Endothelial cell of umbilical vein (primary cell): ENCODE measurements at regions not wholly inside any gene's neighbourhood (a gene's known extent, or its start where the extent isn't known, plus 50 kb on each side); places are given as distances from the start of the nearest gene placed in this dataset.

Experiments
- BruUV-seq: library from RNA; stranded (reverse); fragments of 400-500 nt; replicated peaks from 2 replicates; lab custom pipeline; 2021; lab: Mats Ljungman, UMichigan
- CTCF ChIA-PET: fragments of 300-600, 350-600 bp; sonication (Branson Sonifier 250); formaldehyde crosslinking; loops from one replicate; lab custom pipeline; 2021; ENCODE audit warnings: antibody characterized with exemption, inconsistent platforms; lab: Charles Lee
- POLR2A ChIA-PET: fragments of 300-600, 350-600 bp; sonication (Branson Sonifier 250); formaldehyde crosslinking; loops from one replicate; lab custom pipeline; 2021; ENCODE audit warnings: antibody characterized with exemption, inconsistent platforms; lab: Charles Lee
- DNase-seq: peaks from one replicate; pipeline ENCODE4 v3.0.0-alpha.2; 2011; ENCODE audit warnings: low read depth, low spot score
- FAIRE-seq: peaks from 2 replicates; lab custom pipeline; 2011; peaks lifted over from hg19 to GRCh38; lab: Jason Lieb, UNC
- H2AFZ ChIP-seq: 2 replicates; pipeline ENCODE4 v1.6.0; 2012; ENCODE audit warnings: low read depth, low read length, control low read depth, inconsistent platforms
- H3K27ac ChIP-seq: 2 replicates; pipeline ENCODE4 v1.5.1; 2011; ENCODE audit warnings: low read depth, mild to moderate bottlenecking, control low read depth, low read length, moderate library complexity; ENCODE audit not compliant: insufficient read depth
- H3K27me3 ChIP-seq, 2 experiments: 2 replicates each; pipeline versions ENCODE4 v1.6.0 to v1.6.1; 2011; ENCODE audit warnings: low read length in 2 of 2, mixed read lengths in 1 of 2; ENCODE audit not compliant: control insufficient read depth in 2 of 2, insufficient read depth in 2 of 2
- H3K36me3 ChIP-seq, 2 experiments: 2 replicates in 1 of 2; 3 replicates in 1 of 2; pipeline ENCODE4 v1.5.1; 2011; ENCODE audit warnings: low read length in 2 of 2, mild to moderate bottlenecking in 1 of 2, moderate library complexity in 1 of 2; ENCODE audit not compliant: control insufficient read depth in 2 of 2, insufficient read depth in 2 of 2; ENCODE audit errors: extremely low read depth in 1 of 2
- H3K4me1 ChIP-seq: 3 replicates; pipeline ENCODE4 v1.5.1; 2011; ENCODE audit warnings: mild to moderate bottlenecking, low read length; ENCODE audit not compliant: control insufficient read depth, insufficient read depth; ENCODE audit errors: extremely low read depth
- H3K4me2 ChIP-seq: 2 replicates; pipeline ENCODE4 v1.6.1; 2011; ENCODE audit warnings: low read length, control low read depth, mixed read lengths; ENCODE audit not compliant: insufficient read depth
- H3K4me3 ChIP-seq, 3 experiments: fragments of 200-600 bp in 1 of 3; sonication (generic), shearing (Covaris generic) in 1 of 3; replicated peaks in 1 of 3; 2 replicates each; pipeline ENCODE4 v1.5.1; 2011 to 2016; ENCODE audit warnings: control low read depth in 3 of 3, low read length in 3 of 3, mild to moderate bottlenecking in 2 of 3, inconsistent platforms in 1 of 3, low read depth in 1 of 3, moderate library complexity in 1 of 3; ENCODE audit not compliant: insufficient read depth in 1 of 3
- H3K79me2 ChIP-seq: 2 replicates; pipeline ENCODE4 v1.6.0; 2012; ENCODE audit warnings: low read length, inconsistent platforms; ENCODE audit not compliant: control insufficient read depth, insufficient read depth
- H3K9ac ChIP-seq: replicated peaks from 2 replicates; pipeline ENCODE3; 2011; ENCODE audit warnings: low read length, control low read depth; ENCODE audit not compliant: insufficient read depth; ENCODE audit errors: extremely low read depth
- H3K9me1 ChIP-seq: replicated peaks from 3 replicates; pipeline ENCODE4 v1.6.0; 2011; ENCODE audit warnings: mild to moderate bottlenecking, low read length; ENCODE audit not compliant: control insufficient read depth, insufficient read depth; ENCODE audit errors: extremely low read depth
- H3K9me3 ChIP-seq: replicated peaks from 2 replicates; pipeline ENCODE4 v1.5.1; 2012; ENCODE audit warnings: low read length, inconsistent platforms; ENCODE audit not compliant: control insufficient read depth, insufficient read depth
- H4K20me1 ChIP-seq: replicated peaks from 2 replicates; pipeline ENCODE3; 2011; ENCODE audit warnings: mild to moderate bottlenecking, low read length; ENCODE audit not compliant: control insufficient read depth, insufficient read depth; ENCODE audit errors: extremely low read depth
- CTCF ChIP-seq, 2 donors: IDR thresholded peaks; 1 replicate in 1 of 2; 2 replicates in 1 of 2; pipeline ENCODE4 v1.5.1; 2011; ENCODE audit warnings: low read length in 2 of 2, mild to moderate bottlenecking in 2 of 2, moderate library complexity in 2 of 2, control low read depth in 1 of 2, inconsistent platforms in 1 of 2, low read depth in 1 of 2; ENCODE audit not compliant: insufficient read depth in 1 of 2; ENCODE audit errors: extremely low read depth in 1 of 2
- EZH2 ChIP-seq: IDR thresholded peaks from 2 replicates; pipeline ENCODE4 v1.6.1; 2012; ENCODE audit warnings: borderline replicate concordance, low read depth, mild to moderate bottlenecking, moderate library complexity, low read length, inconsistent platforms; ENCODE audit not compliant: severe bottlenecking
- FOS ChIP-seq: IDR thresholded peaks from 2 replicates; pipeline ENCODE4 v1.6.1; 2011; ENCODE audit warnings: mild to moderate bottlenecking, low read length, moderate library complexity, borderline replicate concordance; ENCODE audit not compliant: insufficient read depth
- GATA2 ChIP-seq: IDR thresholded peaks from 2 replicates; pipeline ENCODE4 v1.7.0; 2011; ENCODE audit warnings: low read depth, mild to moderate bottlenecking, moderate library complexity, mixed read lengths, low read length; ENCODE audit not compliant: insufficient read length, insufficient read depth
- JUN ChIP-seq: IDR thresholded peaks from 2 replicates; pipeline ENCODE4 v1.6.1; 2011; ENCODE audit warnings: borderline replicate concordance, low read depth; ENCODE audit not compliant: insufficient read length, insufficient read depth
- MAX ChIP-seq: IDR thresholded peaks from 2 replicates; pipeline ENCODE4 v1.6.1; 2011; ENCODE audit not compliant: insufficient read depth, insufficient read length
- MYC ChIP-seq: IDR thresholded peaks from one replicate; pipeline ENCODE4 v1.6.1; 2011; ENCODE audit warnings: mild to moderate bottlenecking, low read depth, low read length
- POLR2A ChIP-seq: IDR thresholded peaks from 2 replicates; pipeline ENCODE4 v1.6.1; 2012; ENCODE audit warnings: low read depth, mild to moderate bottlenecking, control low read depth, low read length
- POLR2AphosphoS5 ChIP-seq: IDR thresholded peaks from 2 replicates; pipeline ENCODE4 v1.6.1; 2012; ENCODE audit warnings: low read depth, mild to moderate bottlenecking, control low read depth, low read length, moderate library complexity; ENCODE audit not compliant: insufficient read depth
- dilution Hi-C: fragments of 300-500 bp; cut with MboI; formaldehyde crosslinking; loops from one replicate; pipeline ENCODE4 v1.15.0; 2019; ENCODE audit warnings: low sequenced_read_pairs; ENCODE audit not compliant: extremely low pct_ligation_motif_present
- intact Hi-C: fragments of 100-400 bp; cut with micrococcal nuclease; formaldehyde crosslinking; loops from one replicate; pipeline ENCODE4 v1.10.0; 2022

- dilution Hi-C loops: no loop called here
- Histone ChIP-seq H3K9me3 (no peaks in the 10 kb centered on the region), H2AFZ (no peak overlapping the region), H3K4me1 (peaks cover 9% of the 10 kb centered on the region), H4K20me1 (no peaks in the 10 kb centered on the region), H3K36me3 (no peaks in the 10 kb centered on the region), H3K9me1 (no peaks in the 10 kb centered on the region), H3K9ac (no peak overlapping the region), H3K27ac (no peak overlapping the region), H3K79me2 (no peaks in the 10 kb centered on the region), H3K27me3 (no peaks in the 10 kb centered on the region), H3K4me3 (no peak overlapping the region), H3K4me2 (no peak overlapping the region)
- TF ChIP-seq GATA2 (no peak), MAX (no peak), EZH2 (no peak), POLR2A (no peak), MYC (no peak), FOS (no peak), POLR2AphosphoS5 (no peak), CTCF (IDR thresholded peaks at IDR 0.05; ENCODE audit: extremely low read depth in 1 of 2, insufficient read depth in 1 of 2, low read depth in 1 of 2, low read length in 2 of 2) (no peak), JUN (no peak)
- BruUV-seq: no TSS peak
- no peak for FAIRE-seq
- ChIA-PET POLR2A (no interaction called here), CTCF (no interaction called here)
- DNase-seq: no peak
- intact Hi-C loops: no loop called here
Observed at GRCh38 chr6:100136590-100136989, 142.6 kb upstream of the MCHR2 start.
